IMR-90 (cell line): ENCODE measurements at regions not wholly inside any gene's neighbourhood (a gene's known extent, or its start where the extent isn't known, plus 50 kb on each side); places are given as distances from the start of the nearest gene placed in this dataset.
A peak's percentile ranks its signal among the peaks of the same experiment; 100 is the strongest.

Experiments used
- ATAC-seq: fragments of 200-7000 bp; cut with Tn5 transposase; 2 replicates; pipeline ENCODE4 v1.9.1; 2020; ENCODE audit warnings: low read depth, mild to moderate bottlenecking, moderate library complexity
- BruUV-seq: library from RNA; stranded (reverse); fragments of 400-500 nt; replicated peaks from 2 replicates; lab custom pipeline; 2021; lab: Mats Ljungman, UMichigan
- CTCF ChIA-PET: fragments of 300-600 bp; formaldehyde crosslinking; extraction: SDS; loops from one replicate; lab custom pipeline; 2021; ENCODE audit warnings: antibody characterized with exemption; lab: Yijun Ruan, JAX
- POLR2A ChIA-PET: fragments of 300-600 bp; sonication (Branson Sonifier 250); formaldehyde crosslinking; loops from one replicate; lab custom pipeline; 2022; ENCODE audit warnings: antibody characterized with exemption; ENCODE audit not compliant: unreplicated experiment; lab: Charles Lee
- DNase-seq: peaks from one replicate; pipeline ENCODE4 v3.0.0; 2013
- H2AFZ ChIP-seq: replicated peaks from 2 replicates; pipeline ENCODE3; 2013; ENCODE audit warnings: low read length, mild to moderate bottlenecking; ENCODE audit not compliant: poor library complexity
- H2AK5ac ChIP-seq: 2 replicates; pipeline ENCODE4 v1.6.1; 2013; ENCODE audit warnings: low read depth, low read length, inconsistent platforms
- H2AK9ac ChIP-seq: replicated peaks from 2 replicates; pipeline ENCODE3; 2013; ENCODE audit warnings: mild to moderate bottlenecking, low read depth, low read length, moderate library complexity; ENCODE audit not compliant: poor library complexity
- H2BK120ac ChIP-seq: 2 replicates; pipeline ENCODE4 v1.6.1; 2013; ENCODE audit warnings: low read depth, low read length, inconsistent platforms
- H2BK15ac ChIP-seq: 3 replicates; pipeline ENCODE4 v1.6.1; 2013; ENCODE audit warnings: low read depth, low read length, inconsistent platforms
- H2BK20ac ChIP-seq: 2 replicates; pipeline ENCODE4 v1.6.1; 2013; ENCODE audit warnings: low read depth, mild to moderate bottlenecking, inconsistent platforms, low read length, moderate library complexity
- H2BK5ac ChIP-seq: 2 replicates; pipeline ENCODE4 v1.6.1; 2013; ENCODE audit warnings: mild to moderate bottlenecking, low read depth, low read length, inconsistent platforms; ENCODE audit not compliant: poor library complexity, severe bottlenecking
- H3K14ac ChIP-seq: replicated peaks from 2 replicates; pipeline ENCODE4 v1.6.1; 2013; ENCODE audit warnings: low read depth, low read length, inconsistent platforms
- H3K18ac ChIP-seq: 2 replicates; pipeline ENCODE4 v1.6.1; 2013; ENCODE audit warnings: low read depth, low read length, control low read depth
- H3K23ac ChIP-seq: 2 replicates; pipeline ENCODE4 v1.6.1; 2013; ENCODE audit warnings: low read depth, low read length, inconsistent platforms
- H3K27ac ChIP-seq: 2 replicates; pipeline ENCODE4 v1.5.1; 2013; ENCODE audit warnings: mild to moderate bottlenecking, control low read depth, low read length; ENCODE audit not compliant: insufficient read depth
- H3K27me3 ChIP-seq: 2 replicates; pipeline ENCODE4 v1.6.1; 2013; ENCODE audit warnings: low read length; ENCODE audit not compliant: control insufficient read depth, insufficient read depth
- H3K36me3 ChIP-seq: 2 replicates; pipeline ENCODE4 v1.6.1; 2013; ENCODE audit warnings: low read length, mixed read lengths; ENCODE audit not compliant: control insufficient read depth, insufficient read depth
- H3K4ac ChIP-seq: 2 replicates; pipeline ENCODE4 v1.6.1; 2013; ENCODE audit warnings: low read depth, low read length, inconsistent platforms
- H3K4me1 ChIP-seq: 2 replicates; pipeline ENCODE4 v1.6.1; 2013; ENCODE audit warnings: low read length, mixed read lengths; ENCODE audit not compliant: control insufficient read depth, insufficient read depth
- H3K4me2 ChIP-seq: 2 replicates; pipeline ENCODE4 v1.6.1; 2013; ENCODE audit warnings: low read depth, mild to moderate bottlenecking, control low read depth, low read length, moderate library complexity
- H3K4me3 ChIP-seq: 2 replicates; pipeline ENCODE4 v1.5.1; 2013; ENCODE audit warnings: low read depth, mild to moderate bottlenecking, control low read depth, low read length, moderate library complexity; ENCODE audit not compliant: insufficient read depth
- H3K56ac ChIP-seq: 2 replicates; pipeline ENCODE4 v1.6.1; 2013; ENCODE audit warnings: low read length, inconsistent platforms; ENCODE audit not compliant: insufficient read depth; ENCODE audit errors: extremely low read depth
- H3K79me1 ChIP-seq, 2 experiments: 2 replicates each; pipeline ENCODE4 v1.6.1; 2013; ENCODE audit warnings: low read length in 2 of 2, inconsistent platforms in 1 of 2, low read depth in 1 of 2
- H3K9ac ChIP-seq: 2 replicates; pipeline ENCODE4 v1.6.1; 2013; ENCODE audit warnings: low read depth, low read length, control low read depth
- H3K9me1 ChIP-seq: 2 replicates; pipeline ENCODE4 v1.6.1; 2013; ENCODE audit warnings: low read length, inconsistent platforms; ENCODE audit not compliant: insufficient read depth
- H3K9me3 ChIP-seq: 2 replicates; pipeline ENCODE4 v1.6.1; 2013; ENCODE audit warnings: low read length; ENCODE audit not compliant: control insufficient read depth, insufficient read depth
- H4K20me1 ChIP-seq: 2 replicates; pipeline ENCODE4 v1.6.1; 2013; ENCODE audit warnings: low read length, inconsistent platforms; ENCODE audit not compliant: insufficient read depth
- H4K5ac ChIP-seq: 2 replicates; pipeline ENCODE4 v1.6.1; 2013; ENCODE audit warnings: mild to moderate bottlenecking, low read depth, low read length, control low read depth
- H4K8ac ChIP-seq, 2 experiments: 2 replicates each; pipeline ENCODE4 v1.6.1; 2013; ENCODE audit warnings: low read depth in 2 of 2, low read length in 2 of 2, control low read depth in 1 of 2, inconsistent platforms in 1 of 2
- H4K91ac ChIP-seq: 2 replicates; pipeline ENCODE4 v1.6.1; 2013; ENCODE audit warnings: low read depth, low read length, inconsistent platforms; ENCODE audit not compliant: insufficient read depth
- CEBPB ChIP-seq: IDR thresholded peaks from 2 replicates; pipeline ENCODE4 v1.6.1; 2012; ENCODE audit warnings: low read depth, low read length, improper control_type of control experiment
- RFX5 ChIP-seq: IDR thresholded peaks from 2 replicates; pipeline ENCODE4 v1.8.0; 2012; ENCODE audit warnings: low read depth, mild to moderate bottlenecking, low read length, moderate library complexity
- WGBS, 2 experiments: methylation state at CpG; one replicate each; pipeline versions ENCODE4 v1.1.5 to v1.1.7; 2013; ENCODE audit warnings: missing lambda C conversion rate in 2 of 2; ENCODE audit not compliant: insufficient read length in 1 of 2; ENCODE audit errors: extremely low coverage in 2 of 2; 5-methylcytosine and 5-hydroxymethylcytosine counted together
- dilution Hi-C: fragments of 300-500 bp; cut with HindIII; formaldehyde crosslinking; loops from one replicate; pipeline ENCODE4 v1.14.3; 2018; ENCODE audit warnings: low sequenced_read_pairs; ENCODE audit not compliant: unreplicated experiment
- in situ Hi-C: fragments of 300-500 bp; cut with MboI; formaldehyde crosslinking; loops from 3 replicates; pipeline ENCODE4 v1.14.3; 2019; ENCODE audit warnings: low sequenced_read_pairs, inconsistent platforms, mixed read lengths
- intact Hi-C: fragments of 100-400 bp; cut with micrococcal nuclease; formaldehyde crosslinking; loops from 2 replicates; pipeline ENCODE4 v1.10.0; 2022
- TF ChIP-seq, protein P1 (sequence below): fragments of 150-350 bp; IDR thresholded peaks from 2 replicates; pipeline ENCODE4 v1.6.1; 2016; ENCODE audit warnings: low read depth, mild to moderate bottlenecking, low read length, moderate library complexity, borderline replicate concordance

- Histone ChIP-seq H2BK15ac (no peak overlapping the region), H3K36me3 (no peaks in the 10 kb centered on the region), H2AK9ac (peak overlapping the region; percentile 59), H3K23ac (no peak overlapping the region), H3K56ac (no peak overlapping the region), H3K18ac (no peak overlapping the region), H3K4me2 (no peak overlapping the region), H3K27ac (no peak overlapping the region), H4K8ac (no peak overlapping the region), H3K9me3 (no peaks in the 10 kb centered on the region), H3K4me3 (no peak overlapping the region), H3K79me1 (no peaks in the 10 kb centered on the region), H3K9ac (no peak overlapping the region), H2AFZ (no peak overlapping the region), H3K27me3 (peaks cover 3% of the 10 kb centered on the region; the same call in 1 of the 2 replicates), H3K14ac (no peak overlapping the region), H3K4ac (0 out of 2 replicates have a peak overlapping the region, but pooled peaks have one; percentile 8), H4K91ac (no peak overlapping the region), H2AK5ac (peak overlapping the region; percentile 86; the same call in 1 of the 2 replicates), H4K20me1 (no peaks in the 10 kb centered on the region), H2BK20ac (no peak overlapping the region; the same call in 1 of the 2 replicates), H4K5ac (no peak overlapping the region), H2BK120ac (no peak overlapping the region), H2BK5ac (no peak overlapping the region), H3K9me1 (no peaks in the 10 kb centered on the region), H3K4me1 (no peaks in the 10 kb centered on the region)
- ATAC-seq (no peak), DNase-seq (no peak)
- intact Hi-C loops (no loop called here), in situ Hi-C loops (no loop called here), dilution Hi-C loops (no loop called here)
- no TSS peak for BruUV-seq
- ChIA-PET CTCF (no interaction called here), POLR2A (no interaction called here)
- WGBS, 2 experiments, result 94% methylated on average over 2 of the region's 2 CpGs; no CpG with 5 or more reads in 1 of the 2 experiments
- TF ChIP-seq, protein P1, sequence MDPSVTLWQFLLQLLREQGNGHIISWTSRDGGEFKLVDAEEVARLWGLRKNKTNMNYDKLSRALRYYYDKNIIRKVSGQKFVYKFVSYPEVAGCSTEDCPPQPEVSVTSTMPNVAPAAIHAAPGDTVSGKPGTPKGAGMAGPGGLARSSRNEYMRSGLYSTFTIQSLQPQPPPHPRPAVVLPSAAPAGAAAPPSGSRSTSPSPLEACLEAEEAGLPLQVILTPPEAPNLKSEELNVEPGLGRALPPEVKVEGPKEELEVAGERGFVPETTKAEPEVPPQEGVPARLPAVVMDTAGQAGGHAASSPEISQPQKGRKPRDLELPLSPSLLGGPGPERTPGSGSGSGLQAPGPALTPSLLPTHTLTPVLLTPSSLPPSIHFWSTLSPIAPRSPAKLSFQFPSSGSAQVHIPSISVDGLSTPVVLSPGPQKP, result no peak
- TF ChIP-seq CEBPB (no peak), RFX5 (no peak)
These were observed 383.0 kb upstream of the SEMA3C start for GRCh38 chr7:81301815-81302214.
